ENCODE measurements at regions not wholly inside any gene's neighbourhood (a gene's known extent, or its start where the extent isn't known, plus 50 kb on each side); places are given as distances from the start of the nearest gene placed in this dataset.

DNA sequence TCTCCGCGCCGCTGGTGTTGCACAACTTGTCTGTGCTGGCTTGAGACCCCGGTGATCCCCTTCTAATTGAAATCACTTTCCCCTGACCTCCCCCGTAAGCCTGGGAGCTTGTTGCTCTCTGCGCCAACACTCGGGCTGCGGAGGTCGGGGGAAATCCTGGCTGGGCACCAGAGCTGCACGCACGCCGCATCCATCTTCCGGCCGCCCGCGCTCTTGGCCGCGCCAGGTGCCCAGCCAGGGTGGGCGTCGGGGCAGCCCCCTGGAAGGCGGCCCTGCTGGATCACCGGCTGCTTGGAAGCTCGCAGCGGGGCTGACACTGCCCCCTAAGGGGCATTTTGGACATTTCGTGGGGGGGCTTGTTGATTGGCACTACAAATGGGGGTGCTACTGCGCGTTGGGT is 280.3 kb upstream of the SKOR2 start:
- Histone ChIP-seq H2BK5ac (ENCODE audit: low read depth, low read length, poor library complexity, severe bottlenecking) (no peak overlapping the region), H3K36me3 (ENCODE audit: control insufficient read depth, insufficient read depth, low read length) (no peaks in the 10 kb centered on the region), H3K27ac (ENCODE audit: insufficient read depth, low read length) (no peak overlapping the region), H3K9ac (ENCODE audit: low read depth, low read length) (no peak overlapping the region), H2BK20ac (ENCODE audit: low read depth, low read length) (no peak overlapping the region), H3K4me2 (ENCODE audit: low read depth, low read length) (no peak overlapping the region), H2AK5ac (ENCODE audit: low read depth, low read length) (no peak overlapping the region), H3K4me3 (ENCODE audit: insufficient read depth, low read depth, low read length) (no peak overlapping the region), H3K14ac (replicated peaks; ENCODE audit: low read depth, low read length) (no peak overlapping the region), H3K9me1 (ENCODE audit: insufficient read depth, low read length) (no peaks in the 10 kb centered on the region), H3K4ac (ENCODE audit: low read depth, low read length) (no peak overlapping the region), H2BK15ac (ENCODE audit: low read depth, low read length) (no peak overlapping the region), H2AK9ac (replicated peaks; ENCODE audit: low read depth, low read length, poor library complexity) (no peak overlapping the region), H3K23ac (ENCODE audit: low read depth, low read length) (no peak overlapping the region), H3K9me3 (ENCODE audit: control insufficient read depth, insufficient read depth, low read length) (peaks cover 5% of the 10 kb centered on the region; the same call in 1 of the 2 replicates), H3K27me3 (ENCODE audit: control insufficient read depth, insufficient read depth, low read length) (no peaks in the 10 kb centered on the region), H4K20me1 (ENCODE audit: insufficient read depth, low read length) (no peaks in the 10 kb centered on the region), H4K5ac (ENCODE audit: low read depth, low read length) (no peak overlapping the region), H3K79me1 (ENCODE audit: low read depth in 1 of 2, low read length in 2 of 2) (no peaks in the 10 kb centered on the region), H4K91ac (ENCODE audit: insufficient read depth, low read depth, low read length) (no peak overlapping the region), H2BK120ac (ENCODE audit: low read depth, low read length) (no peak overlapping the region), H3K18ac (ENCODE audit: low read depth, low read length) (no peak overlapping the region), H2AFZ (replicated peaks; ENCODE audit: low read length, poor library complexity) (no peak overlapping the region), H3K4me1 (ENCODE audit: control insufficient read depth, insufficient read depth, low read length) (no peaks in the 10 kb centered on the region), H4K8ac (ENCODE audit: low read depth in 2 of 2, low read length in 2 of 2) (no peak overlapping the region), H3K56ac (ENCODE audit: extremely low read depth, insufficient read depth, low read length) (no peak overlapping the region)
- intact Hi-C loops (cut with micrococcal nuclease) (no loop called here), dilution Hi-C loops (cut with HindIII; ENCODE audit: low sequenced_read_pairs, unreplicated experiment) (no loop called here), in situ Hi-C loops (cut with MboI; ENCODE audit: low sequenced_read_pairs) (no loop called here)
- no peak for TF ChIP-seq POLR2A (IDR thresholded peaks at IDR 0.05; ENCODE audit: low read depth, low read length)
- TF ChIP-seq BHLHE40 (IDR thresholded peaks at IDR 0.05; ENCODE audit: low read depth, low read length), result no peak
- no peak for TF ChIP-seq RAD21 (IDR thresholded peaks at IDR 0.05; ENCODE audit: low read length)
- no peak for TF ChIP-seq MAFK (IDR thresholded peaks at IDR 0.05; ENCODE audit: low read depth, low read length)
- no peak for TF ChIP-seq FOS (IDR thresholded peaks at IDR 0.05; ENCODE audit: low read depth, low read length)
- no peak for TF ChIP-seq CEBPB (IDR thresholded peaks at IDR 0.05; ENCODE audit: low read depth, low read length)
- no peak for TF ChIP-seq RCOR1 (IDR thresholded peaks at IDR 0.05; ENCODE audit: insufficient replicate concordance, low read length)
- no peak for TF ChIP-seq CHD1 (IDR thresholded peaks at IDR 0.05; ENCODE audit: low read depth, low read length)
- TF ChIP-seq MAZ (IDR thresholded peaks at IDR 0.05; ENCODE audit: borderline replicate concordance, low read depth, low read length), result no peak
- ChIA-PET POLR2A (ENCODE audit: unreplicated experiment) (no interaction called here), CTCF (no interaction called here)
- 13% methylated on average over 7 of the region's 27 CpGs; no CpG with 5 or more reads in 1 of the 2 experiments for WGBS, 2 experiments (ENCODE audit: extremely low coverage in 2 of 2, insufficient read length in 1 of 2)
- DNase-seq (no peak), ATAC-seq (ENCODE audit: low read depth) (no peak)
- BruUV-seq (replicated peaks), result no TSS peak
